ENCODE measurements at regions not wholly inside any gene's neighbourhood (a gene's known extent, or its start where the extent isn't known, plus 50 kb on each side); places are given as distances from the start of the nearest gene placed in this dataset.
"Not testable (repeated sequence)": the region's sequence is repeated elsewhere in the genome, so short reads cannot be mapped to it uniquely, and the experiment has no call there.

DNA sequence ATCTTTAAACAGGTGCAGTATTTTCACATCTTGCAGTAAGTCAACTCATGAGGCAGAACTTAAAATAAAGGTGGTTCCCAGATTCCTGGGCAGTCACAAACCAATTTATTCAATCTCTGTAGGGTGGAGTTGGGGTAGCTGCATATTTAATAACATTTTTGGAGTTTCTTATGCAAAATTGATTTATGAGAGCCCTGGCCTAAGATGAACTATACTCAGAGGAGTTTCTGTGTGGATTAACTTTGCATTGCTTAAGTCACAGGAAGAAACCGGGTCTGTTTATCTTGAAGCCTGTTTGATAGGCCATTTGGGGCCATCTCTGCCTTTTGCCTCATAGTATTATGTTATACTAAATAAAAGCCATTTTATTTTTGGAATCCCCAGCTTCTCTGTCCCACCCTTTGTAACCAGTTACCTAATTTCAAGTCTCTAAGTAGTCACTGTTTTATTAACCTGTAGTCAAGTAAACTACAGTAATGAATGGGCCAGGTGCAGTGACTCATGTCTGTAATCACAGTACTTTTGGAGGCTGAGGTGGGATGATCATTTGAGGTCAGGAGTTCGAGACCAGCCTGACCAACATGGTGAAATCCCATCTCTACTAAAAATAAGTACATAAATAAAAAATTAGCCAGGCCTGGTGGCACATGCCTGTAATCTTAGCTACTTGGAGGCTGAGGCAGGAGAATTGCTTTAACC is 104.4 kb upstream of the FAM3C start:
- H3K4me1 Mint-ChIP-seq, result peaks cover 16% of the 10 kb centered on the region
- H3K4me3 Mint-ChIP-seq, result no peak overlapping the region
- intact Hi-C loops (cut with DNase I, micrococcal nuclease), result loop anchor here in 1 of 2 experiments (2.0 kb wide), 2 partner anchors 44 to 62 kb away; no protein-coding TSS in a partner anchor
- POLR2A ChIA-PET, result no interaction called here
- H3K27ac Mint-ChIP-seq, result no peak overlapping the region
- peak; percentile 13 for DNase-seq
- CTCF ChIA-PET, result interaction anchor here (1.3 kb wide), 1 partner anchor 13 kb away, joined by 3 read pairs; no protein-coding TSS in a partner anchor
- peak; percentile 11 for ATAC-seq
- H3K36me3 Mint-ChIP-seq (ENCODE audit: low read depth), result no peaks in the 10 kb centered on the region
- H3K9me3 Mint-ChIP-seq (ENCODE audit: low read depth), result peaks cover 19% of the 10 kb centered on the region
- H3K27me3 Mint-ChIP-seq, result peaks cover 7% of the 10 kb centered on the region

DNA sequence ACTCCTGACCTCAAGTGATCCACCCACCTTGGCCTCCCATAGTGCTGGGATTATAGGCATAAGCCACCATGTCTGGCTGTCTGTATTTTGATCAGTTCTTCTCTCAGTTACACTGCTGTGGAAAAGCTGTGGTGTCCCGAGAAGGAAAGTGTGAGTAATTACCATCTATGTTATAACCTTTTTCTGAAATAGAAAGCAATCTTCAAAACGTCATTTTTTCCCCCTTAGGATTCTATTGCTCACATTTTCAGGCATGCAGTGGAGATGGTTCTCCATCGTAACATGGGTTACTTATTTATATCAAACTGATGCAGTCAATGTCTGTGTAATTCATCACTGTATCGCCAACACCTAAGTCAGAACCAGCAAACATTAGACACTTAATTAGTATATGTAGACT is 103.5 kb upstream of the FAM3C start:
- H3K4me1 Mint-ChIP-seq, result peaks cover 16% of the 10 kb centered on the region
- no peaks in the 10 kb centered on the region for H3K36me3 Mint-ChIP-seq (ENCODE audit: low read depth)
- ChIA-PET CTCF (no interaction called here), POLR2A (interaction anchor here (0.6 kb wide), 1 partner anchor 20 kb away, joined by 3 read pairs; no protein-coding TSS in a partner anchor)
- H3K9me3 Mint-ChIP-seq (ENCODE audit: low read depth), result peaks cover 12% of the 10 kb centered on the region
- peaks cover 10% of the 10 kb centered on the region for H3K27me3 Mint-ChIP-seq
- peak; percentile 65 for DNase-seq
- no peak overlapping the region for H3K4me3 Mint-ChIP-seq
- H3K27ac Mint-ChIP-seq, result peak overlapping the region; percentile 17
- intact Hi-C loops (cut with DNase I, micrococcal nuclease), result loop anchor here (1.0 to 2.0 kb wide), 4 partner anchors 31 to 220 kb away; no protein-coding TSS in a partner anchor
- ATAC-seq, result peak; percentile 93

DNA sequence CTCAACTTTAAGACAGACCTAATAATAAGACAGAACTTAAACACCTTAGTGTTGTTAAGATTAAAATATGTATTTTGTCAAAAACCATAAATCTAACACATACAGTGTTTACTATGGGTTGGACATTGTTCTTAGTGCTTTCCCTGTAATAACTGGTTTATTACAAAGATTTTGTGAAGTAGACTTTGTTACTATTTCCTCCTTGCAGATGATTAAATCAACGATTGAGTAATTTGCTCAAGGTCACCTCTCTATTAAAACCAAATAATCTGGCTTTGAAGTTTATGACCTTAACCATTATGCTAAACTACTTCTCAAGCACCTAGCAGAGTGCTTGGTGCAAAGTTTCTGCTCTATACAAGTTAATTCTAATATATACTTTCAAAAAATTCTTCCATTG is 102.7 kb upstream of the FAM3C start:
- ChIA-PET CTCF (no interaction called here), POLR2A (no interaction called here)
- H3K36me3 Mint-ChIP-seq (ENCODE audit: low read depth), result no peaks in the 10 kb centered on the region
- H3K4me1 Mint-ChIP-seq, result peaks cover 16% of the 10 kb centered on the region
- DNase-seq (no peak), ATAC-seq (no peak)
- H3K27ac Mint-ChIP-seq, result no peak overlapping the region
- H3K4me3 Mint-ChIP-seq, result no peak overlapping the region
- H3K9me3 Mint-ChIP-seq (ENCODE audit: low read depth), result peaks cover 4% of the 10 kb centered on the region
- peaks cover 10% of the 10 kb centered on the region for H3K27me3 Mint-ChIP-seq
- intact Hi-C loops (cut with DNase I, micrococcal nuclease), result loop anchor here (1.0 to 2.0 kb wide), 3 partner anchors 31 to 220 kb away; no protein-coding TSS in a partner anchor

DNA sequence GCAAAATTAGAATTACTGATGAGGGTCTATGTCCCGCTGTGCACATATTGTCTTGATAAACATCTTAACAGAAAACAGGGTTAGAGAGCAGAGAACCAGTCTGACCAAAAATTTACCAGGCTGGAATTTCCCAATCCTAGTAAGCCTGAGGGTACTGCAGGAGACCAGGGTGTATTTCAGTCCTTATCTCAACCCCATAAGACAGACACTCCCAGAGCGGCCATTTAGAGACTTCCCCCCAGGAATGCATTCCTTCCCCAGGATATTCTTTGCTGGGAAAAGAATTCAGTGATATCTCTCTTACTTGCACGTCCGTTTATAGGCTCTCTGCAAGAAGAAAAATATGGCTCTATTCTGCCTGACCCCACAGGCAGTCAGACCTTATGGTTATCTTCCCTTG is 101.4 kb upstream of the FAM3C start:
- CTCF ChIA-PET, result interaction anchor here (1.2 kb wide), 1 partner anchor 10 kb away, joined by 3 read pairs; no protein-coding TSS in a partner anchor
- H3K36me3 Mint-ChIP-seq (ENCODE audit: low read depth); H3K27ac Mint-ChIP-seq; intact Hi-C loops (cut with DNase I, micrococcal nuclease); H3K9me3 Mint-ChIP-seq (ENCODE audit: low read depth); POLR2A ChIA-PET; DNase-seq; ATAC-seq; H3K4me3 Mint-ChIP-seq; H3K27me3 Mint-ChIP-seq: not testable (repeated sequence)
- H3K4me1 Mint-ChIP-seq, result peaks cover 16% of the 10 kb centered on the region

DNA sequence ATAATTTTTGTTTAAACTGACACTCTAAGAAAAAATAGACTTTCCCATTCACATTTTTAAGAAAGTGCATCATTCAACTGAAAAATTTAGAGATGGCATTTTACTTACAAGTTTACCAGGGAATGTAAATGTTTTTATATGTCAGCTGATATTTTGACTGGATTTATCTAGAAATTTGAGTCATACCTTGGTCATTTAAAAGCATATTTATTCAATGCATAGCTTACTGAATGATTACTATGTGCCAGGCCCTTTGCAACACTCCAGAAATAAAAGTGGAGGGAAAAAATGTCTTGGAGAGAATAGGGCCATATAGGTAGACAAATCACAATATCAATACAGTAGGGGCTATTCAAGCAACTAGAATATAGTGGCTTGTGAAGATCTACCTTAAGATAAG is 98.4 kb upstream of the FAM3C start:
- intact Hi-C loops (cut with DNase I, micrococcal nuclease), result no loop called here
- ATAC-seq (no peak), DNase-seq (no peak)
- Mint-ChIP-seq H3K36me3 (ENCODE audit: low read depth) (no peaks in the 10 kb centered on the region), H3K9me3 (ENCODE audit: low read depth) (peaks cover 4% of the 10 kb centered on the region), H3K27ac (no peak overlapping the region), H3K4me3 (no peak overlapping the region), H3K4me1 (peaks cover 1% of the 10 kb centered on the region), H3K27me3 (peaks cover 8% of the 10 kb centered on the region)
- CTCF ChIA-PET, result interaction anchor here (1.0 kb wide), 1 partner anchor 27 kb away, joined by 3 read pairs; no protein-coding TSS in a partner anchor
- POLR2A ChIA-PET, result no interaction called here

DNA sequence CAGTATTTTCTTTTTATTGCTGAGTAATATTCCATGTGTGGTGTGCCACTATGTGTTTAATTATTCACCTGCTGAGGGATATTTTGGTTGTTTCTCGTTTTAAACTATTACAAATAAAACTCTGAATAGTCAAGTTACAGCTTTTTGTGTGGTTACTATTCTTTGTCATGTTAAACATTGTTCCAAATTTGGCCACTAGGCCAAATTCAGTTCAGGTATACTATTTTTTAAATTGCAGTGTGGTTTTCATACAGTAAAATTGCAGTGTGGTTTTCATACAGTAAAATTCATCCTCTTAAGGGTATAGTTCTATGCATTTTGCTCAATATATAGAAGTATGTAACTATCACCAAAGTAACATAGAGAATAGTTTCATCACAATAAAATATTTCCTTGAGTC is 97.4 kb upstream of the FAM3C start:
- intact Hi-C loops (cut with DNase I, micrococcal nuclease), result no loop called here
- Mint-ChIP-seq H3K36me3 (ENCODE audit: low read depth) (no peaks in the 10 kb centered on the region), H3K27ac (no peak overlapping the region), H3K4me1 (no peaks in the 10 kb centered on the region), H3K4me3 (no peak overlapping the region), H3K9me3 (ENCODE audit: low read depth) (peaks cover 4% of the 10 kb centered on the region), H3K27me3 (peaks cover 8% of the 10 kb centered on the region)
- ChIA-PET CTCF (interaction anchor here (1.0 kb wide), 1 partner anchor 113 kb away, joined by 3 read pairs; no protein-coding TSS in a partner anchor), POLR2A (no interaction called here)
- ATAC-seq (no peak), DNase-seq (no peak)

DNA sequence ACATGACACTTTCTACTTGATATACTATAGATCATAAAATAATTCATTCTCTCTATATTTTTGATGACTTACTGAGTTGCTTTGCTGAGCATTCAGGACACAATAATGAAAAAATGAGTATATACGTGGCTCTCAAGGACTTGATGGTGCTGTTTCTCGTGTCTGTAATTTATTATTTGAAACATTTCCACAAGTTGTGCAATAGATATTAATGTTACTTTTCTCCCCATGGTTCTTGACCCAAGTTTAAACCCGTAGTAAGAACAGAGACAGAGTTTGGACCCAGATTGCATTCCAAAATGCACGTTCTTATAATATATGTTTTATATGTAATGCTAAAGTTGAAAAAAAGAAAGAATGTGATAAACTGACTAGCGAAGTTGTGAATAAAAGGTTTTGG is 94.2 kb upstream of the FAM3C start:
- DNase-seq (no peak), ATAC-seq (no peak)
- H3K27me3 Mint-ChIP-seq, result peaks cover 10% of the 10 kb centered on the region
- H3K4me1 Mint-ChIP-seq, result peaks cover 3% of the 10 kb centered on the region
- ChIA-PET CTCF (no interaction called here), POLR2A (no interaction called here)
- H3K27ac Mint-ChIP-seq, result no peak overlapping the region
- H3K36me3 Mint-ChIP-seq (ENCODE audit: low read depth), result no peaks in the 10 kb centered on the region
- intact Hi-C loops (cut with DNase I, micrococcal nuclease), result no loop called here
- no peaks in the 10 kb centered on the region for H3K9me3 Mint-ChIP-seq (ENCODE audit: low read depth)
- H3K4me3 Mint-ChIP-seq, result no peak overlapping the region

DNA sequence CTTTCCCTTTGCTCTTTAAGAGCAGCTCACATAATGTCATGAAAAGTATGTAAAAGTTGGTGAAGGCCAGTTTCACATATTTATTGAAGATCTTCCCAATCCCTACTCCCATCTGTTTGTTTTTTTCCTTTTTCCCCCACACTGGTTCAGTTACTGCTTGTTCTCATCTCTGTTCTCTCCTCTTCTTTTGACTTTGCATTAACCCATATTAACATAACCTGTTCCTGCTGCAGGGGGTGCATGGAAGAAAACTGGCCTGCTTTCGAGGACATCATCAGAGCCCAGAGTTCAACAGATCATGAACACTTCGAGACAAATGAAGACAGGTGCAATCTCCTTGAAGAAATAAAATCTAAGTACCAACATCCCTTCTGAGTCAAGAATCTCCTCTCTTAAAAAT is 93.3 kb upstream of the FAM3C start:
- POLR2A ChIA-PET, result no interaction called here

DNA sequence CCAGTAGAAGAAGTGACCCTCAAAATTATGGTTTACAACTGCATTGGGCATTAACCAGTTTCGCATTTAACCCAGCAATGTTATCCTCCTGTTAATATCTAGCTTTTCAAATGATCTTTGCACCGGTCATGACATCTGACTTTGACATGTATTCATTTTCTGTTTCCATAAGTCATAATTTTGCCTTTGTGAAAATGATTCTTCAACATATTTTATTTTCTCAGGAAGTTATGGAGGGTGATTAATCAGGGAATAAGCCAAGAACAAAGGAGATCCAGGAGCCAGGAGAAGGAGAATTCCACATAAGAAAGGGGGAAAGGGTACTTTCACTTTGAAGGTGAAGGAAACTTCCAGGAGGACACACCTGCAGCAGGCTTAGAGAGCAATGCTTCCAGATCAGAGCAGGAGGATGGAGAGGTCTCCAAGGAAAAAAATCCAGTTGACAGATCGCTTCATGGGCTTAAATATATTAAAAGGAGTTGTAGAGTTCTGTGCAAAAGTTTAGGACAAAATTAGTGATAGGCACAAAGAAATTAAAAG is 92.1 kb upstream of the FAM3C start:
- Mint-ChIP-seq H3K27me3 (peaks cover 8% of the 10 kb centered on the region), H3K4me1 (peaks cover 3% of the 10 kb centered on the region), H3K4me3 (no peak overlapping the region), H3K9me3 (ENCODE audit: low read depth) (no peaks in the 10 kb centered on the region), H3K36me3 (ENCODE audit: low read depth) (no peaks in the 10 kb centered on the region), H3K27ac (no peak overlapping the region)
- ATAC-seq (no peak), DNase-seq (no peak)
- intact Hi-C loops (cut with DNase I, micrococcal nuclease), result no loop called here
- CTCF ChIA-PET, result no interaction called here
- POLR2A ChIA-PET, result no interaction called here

More for the DNA sequence above, 93.3 kb upstream of the FAM3C start:
- H3K4me3 Mint-ChIP-seq, result no peak overlapping the region
- H3K27ac Mint-ChIP-seq, result no peak overlapping the region
- peaks cover 8% of the 10 kb centered on the region for H3K27me3 Mint-ChIP-seq
- H3K36me3 Mint-ChIP-seq (ENCODE audit: low read depth), result no peaks in the 10 kb centered on the region
- H3K4me1 Mint-ChIP-seq, result peaks cover 3% of the 10 kb centered on the region
- CTCF ChIA-PET, result no interaction called here
- ATAC-seq (no peak), DNase-seq (no peak)
- no peaks in the 10 kb centered on the region for H3K9me3 Mint-ChIP-seq (ENCODE audit: low read depth)
- intact Hi-C loops (cut with DNase I, micrococcal nuclease), result no loop called here

DNA sequence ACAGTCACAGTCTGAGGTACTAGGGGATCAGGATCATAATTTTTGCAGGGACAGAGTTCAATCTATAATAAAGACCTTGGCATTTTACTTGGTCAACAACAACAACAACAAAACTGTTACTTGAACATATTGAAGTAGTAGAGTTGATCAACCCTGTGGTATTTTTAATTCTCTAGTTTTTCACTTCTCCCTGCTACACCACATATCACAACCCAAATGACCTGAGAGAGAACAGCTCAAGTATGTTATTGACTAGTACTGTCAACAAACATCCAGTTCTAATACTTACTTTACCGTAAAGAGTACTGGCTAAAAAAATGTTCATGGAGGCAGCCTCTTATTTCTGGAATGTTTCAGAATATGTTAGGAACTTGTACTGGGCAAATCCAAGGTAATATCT is 90.5 kb upstream of the FAM3C start:
- Mint-ChIP-seq H3K36me3 (ENCODE audit: low read depth) (no peaks in the 10 kb centered on the region), H3K4me1 (peaks cover 6% of the 10 kb centered on the region), H3K9me3 (ENCODE audit: low read depth) (no peaks in the 10 kb centered on the region), H3K4me3 (no peak overlapping the region), H3K27me3 (peaks cover 7% of the 10 kb centered on the region), H3K27ac (no peak overlapping the region)
- CTCF ChIA-PET, result interaction anchor here (1.2 to 1.3 kb wide), 2 partner anchors 10 to 14 kb away, joined by 3 read pairs; no protein-coding TSS in a partner anchor
- ATAC-seq (no peak), DNase-seq (no peak)
- intact Hi-C loops (cut with DNase I, micrococcal nuclease), result no loop called here
- POLR2A ChIA-PET, result no interaction called here

DNA sequence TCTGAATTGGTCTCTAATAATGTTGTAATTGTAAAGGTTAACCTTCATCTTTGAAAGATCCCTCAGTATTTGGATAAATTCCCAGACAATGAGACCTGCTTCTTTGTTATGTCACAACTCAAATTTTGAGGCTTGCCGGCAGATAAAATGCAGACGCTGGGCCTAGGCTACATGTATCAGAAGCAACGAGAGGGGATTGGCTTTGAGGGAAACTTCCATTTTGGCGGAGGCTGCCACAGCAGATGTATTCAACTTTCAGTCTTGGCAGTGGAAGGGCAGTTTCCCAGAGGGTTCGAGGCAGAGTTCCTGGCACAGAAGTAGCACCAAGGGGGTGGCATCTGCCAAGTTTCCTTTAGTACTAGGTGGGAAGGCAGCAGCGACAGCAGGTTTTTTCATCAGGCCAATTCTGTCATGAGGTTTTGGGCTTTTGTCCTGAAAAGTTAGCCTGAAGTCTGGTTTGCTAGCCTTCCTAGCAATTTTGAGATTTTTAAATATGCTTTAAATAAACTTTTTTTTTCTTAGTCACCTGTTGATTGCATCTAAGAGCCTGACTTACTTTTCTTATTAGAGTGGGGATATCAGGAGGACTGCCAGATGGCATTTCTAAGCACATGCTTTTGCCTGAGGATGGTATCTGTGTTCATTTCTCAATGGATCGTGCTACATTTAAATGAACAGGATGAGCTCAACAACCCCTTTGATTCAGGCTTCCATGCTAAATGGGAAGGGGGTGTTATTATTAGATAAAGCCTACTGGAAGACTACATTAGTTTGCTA is 89.5 kb upstream of the FAM3C start:
- Mint-ChIP-seq H3K4me1 (peaks cover 6% of the 10 kb centered on the region), H3K4me3 (no peak overlapping the region), H3K27me3 (peaks cover 4% of the 10 kb centered on the region), H3K27ac (no peak overlapping the region), H3K36me3 (ENCODE audit: low read depth) (no peaks in the 10 kb centered on the region), H3K9me3 (ENCODE audit: low read depth) (no peaks in the 10 kb centered on the region)
- ATAC-seq (no peak), DNase-seq (no peak)
- intact Hi-C loops (cut with DNase I, micrococcal nuclease), result no loop called here
- POLR2A ChIA-PET, result no interaction called here
- CTCF ChIA-PET, result no interaction called here
